H1 (cell line): ENCODE measurements at regions not wholly inside any gene's neighbourhood (a gene's known extent, or its start where the extent isn't known, plus 50 kb on each side); places are given as distances from the start of the nearest gene placed in this dataset.

Experiments
- BRCA1 ChIP-seq: IDR thresholded peaks from 2 replicates; pipeline ENCODE4 v1.6.1; 2012; ENCODE audit warnings: low read depth, low read length, improper control_type of control experiment
- E2F6 ChIP-seq: IDR thresholded peaks from 2 replicates; pipeline ENCODE4 v1.6.1; 2012; ENCODE audit warnings: inconsistent platforms
- EGR1 ChIP-seq: IDR thresholded peaks from 2 replicates; pipeline ENCODE4 v1.6.1; 2011; ENCODE audit warnings: low read depth, low read length, borderline replicate concordance
- POLR2A ChIP-seq, 2 experiments: IDR thresholded peaks; 1 replicate in 1 of 2; 2 replicates in 1 of 2; pipeline ENCODE4 v1.6.1; 2011; ENCODE audit warnings: low read depth in 2 of 2, low read length in 2 of 2, mild to moderate bottlenecking in 2 of 2; ENCODE audit errors: control extremely low read depth in 1 of 2

GRCh38 chr5:158433634-158434033 lies 574.7 kb upstream of the CLINT1 start (continued):
- no peak for TF ChIP-seq E2F6
- TF ChIP-seq EGR1 = no peak
- no peak for TF ChIP-seq POLR2A (IDR thresholded peaks at IDR 0.05; ENCODE audit: control extremely low read depth in 1 of 2, low read depth in 2 of 2, low read length in 2 of 2)
- TF ChIP-seq BRCA1 = no peak
